K562 (cell line): ENCODE measurements at regions not wholly inside any gene's neighbourhood (a gene's known extent, or its start where the extent isn't known, plus 50 kb on each side); places are given as distances from the start of the nearest gene placed in this dataset.

Source experiments
- CTCF ChIP-seq, 3 experiments: IDR thresholded peaks in 2 of 3; conservative IDR thresholded peaks in 1 of 3; 2 replicates each; pipeline ENCODE4 v1.5.1; 2011 to 2012; ENCODE audit warnings: low read length in 3 of 3, mild to moderate bottlenecking in 3 of 3, control low read depth in 2 of 3, improper control_type of control experiment in 1 of 3, inconsistent platforms in 1 of 3, low read depth in 1 of 3, mixed read lengths in 1 of 3, moderate library complexity in 1 of 3; ENCODE audit not compliant: insufficient read depth in 2 of 3
- ETV6 ChIP-seq, 3 experiments: fragments of 150-350 bp in 1 of 3; sonication (generic) in 1 of 3; formaldehyde crosslinking in 1 of 3; IDR thresholded peaks; 2 replicates each; pipeline versions ENCODE4 v1.6.1 to v1.8.0; 2014 to 2022; ENCODE audit warnings: borderline replicate concordance in 2 of 3, low read depth in 2 of 3, antibody characterized with exemption in 1 of 3, low read length in 1 of 3, mild to moderate bottlenecking in 1 of 3, missing genetic modification reagents in 1 of 3
- FOXM1 ChIP-seq, 2 experiments: fragments of 450-650 bp in 1 of 2; sonication (generic) in 1 of 2; formaldehyde crosslinking in 1 of 2; IDR thresholded peaks; 2 replicates each; pipeline versions ENCODE4 v1.6.1 to v1.9.0; 2017 to 2022; ENCODE audit warnings: low read depth in 2 of 2, mild to moderate bottlenecking in 2 of 2, missing genetic modification reagents in 1 of 2, moderate library complexity in 1 of 2
- JUND ChIP-seq, 2 experiments: IDR thresholded peaks; 2 replicates in 1 of 2; 3 replicates in 1 of 2; pipeline ENCODE4 v1.6.1; 2011; ENCODE audit warnings: borderline replicate concordance in 2 of 2, low read depth in 2 of 2, low read length in 2 of 2, improper control_type of control experiment in 1 of 2, missing biosample characterization in 1 of 2, missing genetic modification characterization in 1 of 2, missing genetic modification reagents in 1 of 2
- POLR2A ChIP-seq: fragments of 450-650 bp; conservative IDR thresholded peaks from 2 replicates; pipeline ENCODE4 v1.6.1; 2016
- YY1 ChIP-seq, 3 experiments: IDR thresholded peaks; 2 replicates each; pipeline ENCODE4 v1.6.1; 2011; ENCODE audit warnings: low read length in 2 of 3, mild to moderate bottlenecking in 2 of 3, moderate library complexity in 2 of 3, borderline replicate concordance in 1 of 3, control low read depth in 1 of 3, low read depth in 1 of 3; ENCODE audit not compliant: insufficient read depth in 3 of 3, insufficient replicate concordance in 2 of 3, control insufficient read depth in 1 of 3, insufficient read length in 1 of 3; ENCODE audit errors: extremely low read depth in 1 of 3
- ZNF217 ChIP-seq: sonication (generic); formaldehyde crosslinking; IDR thresholded peaks from 2 replicates; pipeline ENCODE4 v1.8.0; 2022; ENCODE audit warnings: mild to moderate bottlenecking, missing genetic modification reagents
- ZNF253 ChIP-seq: fragments of 250-450 bp; sonication (Bioruptor Pico); conservative IDR thresholded peaks from 2 replicates; pipeline ENCODE4 v1.6.1; 2021; ENCODE audit warnings: mild to moderate bottlenecking

DNA sequence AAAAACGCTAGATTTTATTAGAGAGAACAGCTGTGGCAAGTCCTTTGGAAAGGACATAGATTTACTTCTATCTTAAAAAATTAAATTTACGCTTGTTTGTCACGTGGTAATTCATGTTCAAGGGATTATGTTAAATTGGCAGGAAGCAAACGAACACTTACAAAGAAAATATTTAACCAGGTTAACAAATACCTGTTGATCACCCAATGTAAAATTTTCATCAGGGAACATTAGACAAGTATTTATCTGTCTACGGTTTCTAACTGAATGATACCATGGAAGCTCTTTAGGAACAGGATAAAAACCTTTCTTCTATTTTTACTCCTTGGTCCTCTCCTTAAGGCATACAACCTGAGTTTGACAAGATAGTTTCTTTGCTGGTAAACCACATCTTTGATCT is 122.2 kb downstream of the NOC3L start:
- TF ChIP-seq FOXM1 (IDR thresholded peaks at IDR 0.05; ENCODE audit: low read depth) = no peak
- no peak for TF ChIP-seq FOXM1 (CRISPR knock-in tag; IDR thresholded peaks at IDR 0.05; ENCODE audit: low read depth)
- TF ChIP-seq JUND (IDR thresholded peaks at IDR 0.05; ENCODE audit: borderline replicate concordance, low read depth, low read length) = no peak
- TF ChIP-seq JUND (tag; IDR thresholded peaks at IDR 0.05; ENCODE audit: borderline replicate concordance, low read depth, low read length) = no peak
- no peak for TF ChIP-seq POLR2A
- TF ChIP-seq ZNF217 = no peak
- no peak for TF ChIP-seq CTCF (IDR thresholded peaks at IDR 0.05 in 2 of 3, conservative IDR thresholded peaks at IDR 0.05 in 1 of 3; ENCODE audit: insufficient read depth in 2 of 3, low read depth in 1 of 3, low read length in 3 of 3)
- no peak for TF ChIP-seq ETV6 (IDR thresholded peaks at IDR 0.05; ENCODE audit: borderline replicate concordance in 1 of 2, low read depth in 2 of 2, low read length in 1 of 2)
- no peak for TF ChIP-seq ETV6 (CRISPR knock-in tag; IDR thresholded peaks at IDR 0.05; ENCODE audit: borderline replicate concordance)
- no peak for TF ChIP-seq ZNF253 (CRISPR knock-in tag)
- TF ChIP-seq YY1 (IDR thresholded peaks at IDR 0.05; ENCODE audit: borderline replicate concordance in 1 of 3, control insufficient read depth in 1 of 3, extremely low read depth in 1 of 3, insufficient read depth in 3 of 3, insufficient read length in 1 of 3, insufficient replicate concordance in 2 of 3, low read depth in 1 of 3, low read length in 2 of 3) = no peak
